Thymus (tissue), 11 donors: ENCODE measurements at regions not wholly inside any gene's neighbourhood (a gene's known extent, or its start where the extent isn't known, plus 50 kb on each side); places are given as distances from the start of the nearest gene placed in this dataset.
"Not testable (repeated sequence)": the region's sequence is repeated elsewhere in the genome, so short reads cannot be mapped to it uniquely, and the experiment has no call there.

Experiments used
- DNase-seq, 9 donors: peaks; one replicate each; pipeline ENCODE4 v3.0.0-alpha.2; 2013; ENCODE audit warnings: low spot score in 9 of 9, low read depth in 6 of 9, missing footprints in 1 of 9
- H3K27ac ChIP-seq, 2 donors: one replicate each; pipeline ENCODE4 v1.5.1; 2013; ENCODE audit warnings: control low read depth in 1 of 2, low read depth in 1 of 2, low read length in 1 of 2, mild to moderate bottlenecking in 1 of 2, moderate library complexity in 1 of 2
- H3K27me3 ChIP-seq, 2 donors: one replicate each; pipeline ENCODE4 v1.5.1; 2013; ENCODE audit warnings: low read length in 1 of 2; ENCODE audit not compliant: control insufficient read depth in 2 of 2, insufficient read depth in 1 of 2
- H3K36me3 ChIP-seq, 2 donors: one replicate each; pipeline ENCODE4 v1.5.1; 2013; ENCODE audit warnings: low read length in 1 of 2, mild to moderate bottlenecking in 1 of 2, moderate library complexity in 1 of 2; ENCODE audit not compliant: control insufficient read depth in 2 of 2, insufficient read depth in 2 of 2
- H3K4me1 ChIP-seq, 2 donors: one replicate each; pipeline ENCODE4 v1.5.1; 2013; ENCODE audit warnings: low read length in 2 of 2; ENCODE audit not compliant: control insufficient read depth in 2 of 2, insufficient read depth in 2 of 2
- H3K4me3 ChIP-seq, 2 donors: one replicate each; pipeline ENCODE4 v1.5.1; 2013; ENCODE audit warnings: low read length in 2 of 2, control low read depth in 1 of 2, mild to moderate bottlenecking in 1 of 2
- H3K9me3 ChIP-seq, 2 donors: one replicate each; pipeline ENCODE4 v1.5.1; 2013; ENCODE audit warnings: low read length in 1 of 2, mild to moderate bottlenecking in 1 of 2; ENCODE audit not compliant: control insufficient read depth in 2 of 2, insufficient read depth in 1 of 2
- WGBS: extraction: QIAGEN DNeasy Blood & Tissue Kit; methylation state at CpG from one replicate; pipeline ENCODE4 v1.1.7; 2013; 5-methylcytosine and 5-hydroxymethylcytosine counted together
- donor health status: healthy.

DNA sequence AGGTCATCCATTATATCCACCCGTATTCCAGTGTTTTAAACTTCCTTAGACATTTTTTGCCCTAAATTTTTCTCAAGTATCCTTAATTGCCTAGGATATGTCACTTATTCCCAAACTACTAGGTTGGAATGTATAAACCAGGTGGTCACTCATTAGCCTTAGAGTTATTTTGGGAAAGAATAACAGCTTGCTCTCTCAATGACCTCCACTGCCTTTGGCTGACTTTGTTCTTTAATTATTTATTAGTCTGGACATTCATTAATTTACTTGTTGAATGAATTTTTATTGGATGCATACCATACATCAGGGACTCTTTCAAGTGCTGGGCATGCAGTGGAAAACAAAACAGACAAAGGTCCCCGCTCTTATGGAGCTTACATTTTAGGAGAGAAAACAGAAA lies 609.3 kb upstream of the IGFBP7 start:
- H3K9me3 ChIP-seq: peaks cover 0 to 2% of the 10 kb centered on the region in 2 donors
- no peaks in the 10 kb centered on the region for H3K27me3 ChIP-seq
- no peaks in the 10 kb centered on the region for H3K4me1 ChIP-seq
- DNase-seq: no peak
- WGBS: 89% methylated on average over 2 of the region's 2 CpGs
- no peak overlapping the region for H3K4me3 ChIP-seq
- no peak overlapping the region for H3K27ac ChIP-seq
- H3K36me3 ChIP-seq: no peaks in the 10 kb centered on the region

DNA sequence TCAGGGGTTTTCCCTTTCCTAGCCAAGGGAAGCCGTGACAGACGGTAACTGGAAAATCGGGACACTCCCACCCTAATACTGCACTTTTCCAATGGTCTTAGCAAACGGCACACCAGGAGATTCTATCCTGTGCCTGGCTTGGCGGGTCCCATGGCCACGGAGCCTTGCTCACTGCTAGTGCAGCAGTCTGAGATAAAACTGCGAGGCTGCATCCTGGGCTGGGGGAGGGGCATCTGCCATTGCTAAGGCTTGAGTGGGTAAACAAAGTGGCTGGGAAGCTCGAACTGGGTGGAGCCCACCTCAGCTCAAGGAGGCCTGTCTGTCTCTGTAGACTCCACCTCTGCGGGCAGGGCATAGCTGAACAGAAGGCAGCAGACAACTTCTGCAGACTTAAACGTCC lies 604.1 kb upstream of the IGFBP7 start:
- not testable (repeated sequence) for H3K4me1 ChIP-seq, H3K36me3 ChIP-seq, H3K4me3 ChIP-seq, H3K9me3 ChIP-seq, H3K27me3 ChIP-seq, DNase-seq, H3K27ac ChIP-seq
- 95% methylated on average over 10 of the region's 10 CpGs for WGBS

DNA sequence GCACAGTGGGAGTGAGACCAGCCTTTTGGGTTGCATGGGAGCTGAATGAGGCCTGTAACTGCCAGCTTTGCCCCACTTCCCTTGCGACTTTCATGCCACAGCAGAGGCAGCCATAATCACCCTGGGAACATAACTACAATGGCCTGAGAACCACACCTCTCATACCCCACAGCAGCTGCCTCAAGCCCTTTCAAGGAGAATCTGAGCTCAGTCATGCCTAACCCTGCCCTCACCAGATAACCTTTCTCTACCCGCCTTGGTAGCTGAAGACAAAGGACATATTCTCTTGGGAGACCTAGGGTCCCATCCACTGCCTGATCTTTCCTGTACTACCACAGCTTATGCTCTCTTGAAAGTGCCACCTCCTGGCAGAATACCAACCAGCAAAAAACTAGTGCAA lies 599.9 kb upstream of the IGFBP7 start:
- no peak for DNase-seq
- Histone ChIP-seq H3K4me1 (no peaks in the 10 kb centered on the region), H3K4me3 (no peak overlapping the region), H3K27me3 (no peaks in the 10 kb centered on the region), H3K9me3 (peaks cover 0 to 12% of the 10 kb centered on the region in 2 donors), H3K36me3 (no peaks in the 10 kb centered on the region), H3K27ac (no peak overlapping the region)
- 91% methylated on average over 2 of the region's 2 CpGs for WGBS

DNA sequence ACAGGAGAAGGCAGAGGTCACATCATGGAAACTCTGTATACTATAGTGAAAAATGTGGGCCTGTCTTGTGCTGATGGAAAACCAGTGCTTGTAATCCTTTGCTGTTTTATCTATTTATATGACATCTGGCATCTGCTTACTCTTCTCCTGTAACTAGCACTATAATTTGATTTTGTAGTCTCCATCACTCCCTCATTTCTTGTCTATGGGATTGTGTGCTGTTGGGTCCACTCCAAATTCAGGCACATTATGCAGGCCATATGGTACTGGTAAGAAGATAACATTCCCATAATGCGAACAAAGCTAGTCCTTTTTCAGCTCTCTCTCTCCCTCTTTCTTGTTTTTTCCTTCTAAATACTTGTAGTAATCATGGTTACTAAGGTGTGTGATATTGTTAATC lies 581.2 kb upstream of the IGFBP7 start:
- Histone ChIP-seq H3K4me3 (no peak overlapping the region), H3K9me3 (no peaks in the 10 kb centered on the region), H3K27me3 (no peaks in the 10 kb centered on the region), H3K4me1 (no peaks in the 10 kb centered on the region), H3K36me3 (no peaks in the 10 kb centered on the region), H3K27ac (no peak overlapping the region)
- WGBS: 93% methylated on average over 1 of the region's 1 CpG
- DNase-seq: no peak

DNA sequence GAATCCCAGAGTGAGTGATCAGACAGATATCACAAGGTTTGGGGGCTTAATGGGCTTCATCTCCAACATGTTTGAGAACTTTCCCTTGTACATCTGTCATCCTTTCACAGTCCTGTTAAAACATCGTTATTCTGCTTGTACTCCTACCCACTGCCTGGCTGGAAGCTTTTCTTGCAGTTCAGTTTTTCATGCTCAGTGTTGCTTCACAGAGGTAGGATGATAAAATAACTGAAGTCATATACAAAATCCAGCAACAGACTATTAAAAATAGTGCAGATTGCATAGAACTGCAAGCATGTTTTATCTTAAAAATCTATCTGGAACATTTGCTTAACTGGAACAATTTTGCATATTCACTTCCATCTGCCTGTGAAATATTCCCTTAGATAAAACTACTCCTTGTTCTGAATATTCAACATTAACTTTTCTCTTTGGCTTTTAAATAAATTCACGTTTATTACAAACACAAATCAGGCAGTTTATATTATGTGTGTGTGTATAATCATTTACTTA lies 579.6 kb upstream of the IGFBP7 start:
- H3K27ac ChIP-seq: no peak overlapping the region
- no peaks in the 10 kb centered on the region for H3K9me3 ChIP-seq
- no peak overlapping the region for H3K4me3 ChIP-seq
- H3K36me3 ChIP-seq: no peaks in the 10 kb centered on the region
- no peaks in the 10 kb centered on the region for H3K4me1 ChIP-seq
- H3K27me3 ChIP-seq: no peaks in the 10 kb centered on the region
- WGBS: 82% methylated on average over 2 of the region's 2 CpGs
- DNase-seq: no peak

DNA sequence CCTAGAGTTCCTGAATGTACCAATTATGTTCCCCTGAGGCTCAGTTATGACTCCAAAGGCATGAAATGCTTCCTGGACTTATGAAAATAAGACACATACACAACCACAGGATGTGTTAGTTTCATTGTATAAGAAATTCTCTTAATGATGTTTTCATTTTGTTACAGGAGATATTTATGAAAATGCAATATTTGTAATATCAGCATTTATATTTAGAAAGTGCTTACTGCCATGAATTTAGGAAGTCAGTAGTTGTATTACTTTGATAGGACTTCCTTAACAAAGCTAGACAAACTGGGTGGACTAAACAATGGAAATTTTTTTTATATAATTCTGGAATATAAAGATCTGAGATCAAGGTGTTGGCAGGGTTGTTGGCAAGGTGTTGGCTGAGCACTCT lies 572.1 kb upstream of the IGFBP7 start:
- no peaks in the 10 kb centered on the region for H3K9me3 ChIP-seq
- no peaks in the 10 kb centered on the region for H3K4me1 ChIP-seq
- H3K4me3 ChIP-seq: no peak overlapping the region
- no peaks in the 10 kb centered on the region for H3K36me3 ChIP-seq
- H3K27ac ChIP-seq: no peak overlapping the region
- no peak for DNase-seq
- H3K27me3 ChIP-seq: no peaks in the 10 kb centered on the region

DNA sequence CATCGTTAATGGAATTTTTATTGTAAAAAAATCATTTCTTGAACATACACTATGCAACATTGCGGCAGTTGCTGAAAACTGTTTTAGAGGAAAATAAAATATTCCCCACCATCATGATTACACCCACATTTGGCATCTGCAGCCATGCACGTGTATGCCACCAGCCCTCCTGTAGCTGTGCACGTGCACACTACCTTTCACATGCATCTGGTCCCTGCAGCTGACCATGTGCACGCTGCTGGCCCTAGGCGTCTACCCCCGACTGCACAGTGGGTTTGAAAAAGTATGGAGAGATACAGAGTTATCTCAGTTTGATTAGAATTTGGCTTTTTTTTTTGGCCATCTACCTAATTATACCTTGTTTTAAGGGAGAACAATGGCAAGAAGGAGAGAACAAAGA lies 569.8 kb upstream of the IGFBP7 start:
- no peaks in the 10 kb centered on the region for H3K4me1 ChIP-seq
- H3K9me3 ChIP-seq: no peaks in the 10 kb centered on the region
- no peak overlapping the region for H3K4me3 ChIP-seq
- H3K36me3 ChIP-seq: no peaks in the 10 kb centered on the region
- no peak overlapping the region for H3K27ac ChIP-seq
- WGBS: 84% methylated on average over 7 of the region's 7 CpGs
- no peaks in the 10 kb centered on the region for H3K27me3 ChIP-seq
- DNase-seq: no peak

DNA sequence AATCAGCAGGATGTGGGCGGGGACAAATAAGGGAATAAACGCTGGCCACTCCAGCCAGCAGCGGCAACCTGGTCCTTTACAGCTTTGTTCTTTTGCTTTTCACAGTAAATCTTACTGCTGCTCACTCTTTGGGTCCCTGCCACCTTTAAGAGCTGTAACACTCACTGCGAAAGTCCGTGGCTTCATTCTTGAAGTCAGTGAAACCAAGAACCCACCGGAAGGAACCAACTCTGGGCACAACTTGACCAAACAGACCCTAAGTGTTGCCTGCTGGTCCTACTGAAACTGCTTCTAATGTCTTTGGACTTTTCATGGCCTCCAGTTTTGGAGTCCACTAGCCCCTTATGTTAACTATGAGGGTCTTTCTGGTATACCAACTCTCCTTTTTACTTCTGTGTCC lies 566.2 kb upstream of the IGFBP7 start:
- DNase-seq: no peak
- Histone ChIP-seq H3K36me3 (no peaks in the 10 kb centered on the region), H3K4me3 (no peak overlapping the region), H3K4me1 (no peaks in the 10 kb centered on the region), H3K9me3 (no peaks in the 10 kb centered on the region), H3K27ac (no peak overlapping the region), H3K27me3 (no peaks in the 10 kb centered on the region)
- 95% methylated on average over 6 of the region's 6 CpGs for WGBS

DNA sequence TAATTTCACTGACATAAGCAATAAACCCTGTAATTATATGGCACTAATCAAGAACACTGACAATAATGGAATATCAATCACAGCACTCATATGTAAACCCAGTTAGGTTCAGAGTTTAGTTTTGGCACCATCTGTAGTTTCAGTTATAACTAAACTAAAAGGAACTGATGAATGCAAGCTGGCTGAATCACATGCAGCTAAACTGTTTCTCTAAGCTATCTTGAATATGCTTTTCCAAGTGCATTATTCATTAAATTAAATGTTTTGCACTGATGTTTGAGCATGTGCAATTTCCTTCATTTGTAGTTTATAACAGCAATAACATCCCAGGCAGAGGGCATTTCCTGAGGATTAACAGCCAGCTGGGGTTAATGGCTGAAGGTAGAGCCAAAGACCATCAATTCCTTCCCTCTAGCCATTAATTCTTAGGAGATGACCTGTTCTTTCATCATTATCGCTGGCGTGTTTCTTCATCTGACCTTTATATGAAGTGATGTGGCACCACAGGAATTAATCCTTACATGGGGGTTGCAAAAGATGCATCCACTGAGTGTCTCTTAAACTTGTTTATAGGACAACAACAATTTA lies 562.8 kb upstream of the IGFBP7 start:
- no peaks in the 10 kb centered on the region for H3K9me3 ChIP-seq

DNA sequence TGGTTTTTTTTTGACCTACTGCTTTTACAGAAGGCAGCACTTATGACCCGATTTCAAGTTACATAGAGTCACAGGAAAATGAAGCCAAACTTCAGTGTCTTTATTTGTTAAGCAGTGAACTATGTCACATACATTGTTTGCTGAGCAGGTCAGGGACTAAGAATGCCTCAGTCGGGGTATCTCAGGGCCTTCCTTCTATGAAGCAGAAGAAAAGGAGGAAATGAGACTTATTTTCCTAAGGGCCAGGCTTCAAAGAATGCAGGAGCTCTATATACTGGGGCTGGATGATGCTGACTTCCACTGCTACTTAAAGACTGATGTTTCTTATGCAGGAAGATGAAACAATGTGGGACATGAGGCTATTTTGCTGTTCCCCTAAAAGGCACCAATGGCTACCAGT lies 558.4 kb upstream of the IGFBP7 start:
- Histone ChIP-seq H3K4me3 (no peak overlapping the region), H3K9me3 (no peaks in the 10 kb centered on the region), H3K4me1 (no peaks in the 10 kb centered on the region), H3K27me3 (no peaks in the 10 kb centered on the region), H3K27ac (no peak overlapping the region), H3K36me3 (no peaks in the 10 kb centered on the region)
- 28% methylated on average over 2 of the region's 2 CpGs for WGBS
- DNase-seq: no peak

More for the DNA sequence above, 562.8 kb upstream of the IGFBP7 start:
- Histone ChIP-seq H3K4me1 (no peaks in the 10 kb centered on the region), H3K4me3 (no peak overlapping the region), H3K27ac (no peak overlapping the region), H3K27me3 (no peaks in the 10 kb centered on the region), H3K36me3 (no peaks in the 10 kb centered on the region)
- no peak for DNase-seq
- 70% methylated on average over 2 of the region's 2 CpGs for WGBS
